Thoracic aorta (tissue), 2 donors: ENCODE measurements at regions not wholly inside any gene's neighbourhood (a gene's known extent, or its start where the extent isn't known, plus 50 kb on each side); places are given as distances from the start of the nearest gene placed in this dataset.

Source experiments
- ATAC-seq: fragments of 150-250 bp; one replicate; pipeline ENCODE4 v1.8.0; 2017; ENCODE audit warnings: low read depth; ENCODE audit not compliant: insufficient number of reproducible peaks, low FRiP score
- DNase-seq: peaks from one replicate; pipeline ENCODE4 v3.0.0-alpha.2; 2020; ENCODE audit warnings: low spot score
- H3K27ac ChIP-seq, 2 donors: fragments of 200-600 bp; sonication (generic); 1 replicate in 1 of 2; 2 replicates in 1 of 2; pipeline ENCODE4 v1.5.1; 2016; ENCODE audit warnings: mild to moderate bottlenecking in 2 of 2, moderate library complexity in 2 of 2
- H3K27me3 ChIP-seq: fragments of 200-600 bp; sonication (generic); replicated peaks from 2 replicates; pipeline ENCODE4 v1.6.0; 2016; ENCODE audit warnings: mild to moderate bottlenecking; ENCODE audit not compliant: insufficient read depth
- H3K36me3 ChIP-seq: fragments of 200-600 bp; sonication (generic); one replicate; pipeline ENCODE4 v1.5.1; 2016
- H3K4me1 ChIP-seq, 2 donors: fragments of 200-600 bp; sonication (generic); 1 replicate in 1 of 2; 2 replicates in 1 of 2; pipeline versions ENCODE4 v1.5.1 to v1.6.0; 2016; ENCODE audit warnings: low read depth in 2 of 2, mild to moderate bottlenecking in 1 of 2; ENCODE audit not compliant: control insufficient read depth in 1 of 2
- H3K4me3 ChIP-seq: fragments of 200-600 bp; sonication (generic); 2 replicates; pipeline ENCODE4 v1.5.1; 2016; ENCODE audit warnings: mild to moderate bottlenecking
- H3K9me3 ChIP-seq: fragments of 200-600 bp; sonication (generic); 2 replicates; pipeline ENCODE4 v1.5.1; 2016
- CTCF ChIP-seq: fragments of 200-600 bp; sonication (generic); IDR thresholded peaks from one replicate; pipeline ENCODE4 v1.5.1; 2019; ENCODE audit warnings: antibody characterized with exemption

- H3K4me3 ChIP-seq: no peak overlapping the region
- no peak for ATAC-seq
- no peak overlapping the region for H3K27ac ChIP-seq
- H3K9me3 ChIP-seq: peaks cover 2% of the 10 kb centered on the region
- no peak for DNase-seq
- H3K36me3 ChIP-seq: no peaks in the 10 kb centered on the region
- H3K27me3 ChIP-seq: no peaks in the 10 kb centered on the region
- H3K4me1 ChIP-seq: no peaks in the 10 kb centered on the region
- no peak for TF ChIP-seq CTCF
These were observed 275.2 kb upstream of the VLDLR start for GRCh38 chr9:2346277-2346913.

GRCh38 chr9:2351324-2351723 lies 270.3 kb upstream of the VLDLR start:
- no peak overlapping the region for H3K4me3 ChIP-seq
- H3K27ac ChIP-seq: no peak overlapping the region
- no peaks in the 10 kb centered on the region for H3K27me3 ChIP-seq
- no peak for ATAC-seq
- H3K9me3 ChIP-seq: peaks cover 2% of the 10 kb centered on the region
- TF ChIP-seq CTCF: no peak
- DNase-seq: no peak
- H3K4me1 ChIP-seq: no peaks in the 10 kb centered on the region
- no peaks in the 10 kb centered on the region for H3K36me3 ChIP-seq

- no peak for TF ChIP-seq CTCF
- Histone ChIP-seq H3K27ac (no peak overlapping the region), H3K27me3 (no peaks in the 10 kb centered on the region), H3K4me3 (no peak overlapping the region), H3K4me1 (no peaks in the 10 kb centered on the region), H3K36me3 (no peaks in the 10 kb centered on the region), H3K9me3 (no peaks in the 10 kb centered on the region)
- ATAC-seq (no peak), DNase-seq (no peak)
These were observed 267.4 kb upstream of the VLDLR start for GRCh38 chr9:2354216-2354615.

- Histone ChIP-seq H3K27ac (no peak overlapping the region), H3K4me1 (no peaks in the 10 kb centered on the region), H3K36me3 (no peaks in the 10 kb centered on the region), H3K4me3 (no peak overlapping the region), H3K27me3 (no peaks in the 10 kb centered on the region), H3K9me3 (no peaks in the 10 kb centered on the region)
- TF ChIP-seq CTCF: no peak
- ATAC-seq: no peak
- no peak for DNase-seq
These were observed 266.5 kb upstream of the VLDLR start for GRCh38 chr9:2354856-2355696.

GRCh38 chr9:2355697-2355983 lies 265.9 kb upstream of the VLDLR start:
- Histone ChIP-seq H3K36me3 (no peaks in the 10 kb centered on the region), H3K27me3 (no peaks in the 10 kb centered on the region), H3K4me1 (no peaks in the 10 kb centered on the region), H3K27ac (no peak overlapping the region), H3K9me3 (no peaks in the 10 kb centered on the region), H3K4me3 (no peak overlapping the region)
- ATAC-seq: no peak
- TF ChIP-seq CTCF: no peak
- DNase-seq: no peak
